ENCODE measurements at regions not wholly inside any gene's neighbourhood (a gene's known extent, or its start where the extent isn't known, plus 50 kb on each side); places are given as distances from the start of the nearest gene placed in this dataset.

DNA sequence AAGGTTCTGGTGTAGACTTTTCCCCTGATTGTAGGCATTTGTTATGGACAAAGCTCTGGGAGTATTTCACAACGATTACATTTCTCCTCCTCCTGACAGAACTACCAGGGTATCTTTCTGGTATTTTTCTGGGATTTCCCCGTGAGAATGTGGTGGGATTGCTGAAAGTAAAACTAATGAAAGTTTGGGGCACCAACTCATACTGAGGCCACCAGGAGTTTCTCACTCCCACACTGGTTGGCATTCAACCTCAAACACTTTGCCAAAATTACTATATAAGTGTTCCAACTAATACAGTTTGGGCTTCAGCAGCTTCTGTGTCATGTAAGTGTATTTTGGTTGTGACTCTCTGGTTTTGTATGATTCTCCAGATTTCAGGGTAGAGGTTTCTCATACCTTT is 855.1 kb downstream of the GLUD2 start:
- no peaks in the 10 kb centered on the region for H3K27me3 ChIP-seq (ENCODE audit: control insufficient read depth, insufficient read depth, low read length)
- no peaks in the 10 kb centered on the region for H3K36me3 ChIP-seq (ENCODE audit: control insufficient read depth, insufficient read depth, low read length)
- peaks cover 4% of the 10 kb centered on the region for H3K4me1 ChIP-seq (ENCODE audit: control insufficient read depth, insufficient read depth, low read length)
- no peaks in the 10 kb centered on the region for H3K9me3 ChIP-seq (ENCODE audit: control insufficient read depth, insufficient read depth, low read length)
- H3K9ac ChIP-seq (ENCODE audit: low read depth, low read length) = no peak overlapping the region
- H3K4me3 ChIP-seq (ENCODE audit: low read depth, low read length) = no peak overlapping the region

DNA sequence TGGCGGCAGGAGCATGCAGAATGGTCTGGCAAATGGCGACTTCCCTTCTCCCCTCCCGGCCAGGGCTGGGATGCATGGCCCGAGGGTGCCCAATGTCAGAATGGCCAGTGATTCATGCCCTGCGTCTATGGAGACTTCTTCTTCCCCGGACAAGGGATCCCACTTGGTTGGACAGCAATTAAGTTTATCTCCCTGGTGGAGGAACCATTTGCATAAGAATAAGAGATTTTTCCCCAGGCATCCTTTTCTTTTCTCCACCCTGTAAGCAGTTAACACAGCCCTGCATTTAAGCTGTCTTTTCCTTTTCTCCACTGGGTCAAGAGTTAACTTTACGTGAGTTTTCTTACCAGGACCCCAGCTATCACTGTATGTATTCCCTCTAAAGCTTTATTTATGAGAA is 856.6 kb downstream of the GLUD2 start:
- H3K4me3 ChIP-seq (ENCODE audit: low read depth, low read length) = no peak overlapping the region
- no peak overlapping the region for H3K9ac ChIP-seq (ENCODE audit: low read depth, low read length)
- no peaks in the 10 kb centered on the region for H3K36me3 ChIP-seq (ENCODE audit: control insufficient read depth, insufficient read depth, low read length)
- no peaks in the 10 kb centered on the region for H3K27me3 ChIP-seq (ENCODE audit: control insufficient read depth, insufficient read depth, low read length)
- peaks cover 4% of the 10 kb centered on the region for H3K4me1 ChIP-seq (ENCODE audit: control insufficient read depth, insufficient read depth, low read length)
- no peaks in the 10 kb centered on the region for H3K9me3 ChIP-seq (ENCODE audit: control insufficient read depth, insufficient read depth, low read length)

- Histone ChIP-seq H3K4me1 (ENCODE audit: control insufficient read depth, insufficient read depth, low read length) (no peaks in the 10 kb centered on the region), H3K9ac (ENCODE audit: low read depth, low read length) (no peak overlapping the region), H3K4me3 (ENCODE audit: low read depth, low read length) (no peak overlapping the region), H3K36me3 (ENCODE audit: control insufficient read depth, insufficient read depth, low read length) (no peaks in the 10 kb centered on the region), H3K9me3 (ENCODE audit: control insufficient read depth, insufficient read depth, low read length) (no peaks in the 10 kb centered on the region), H3K27me3 (ENCODE audit: control insufficient read depth, insufficient read depth, low read length) (no peaks in the 10 kb centered on the region)
These were observed 873.8 kb downstream of the GLUD2 start for GRCh38 chrX:121921258-121921657.

GRCh38 chrX:121931567-121931966 is 884.2 kb downstream of the GLUD2 start:
- no peaks in the 10 kb centered on the region for H3K36me3 ChIP-seq (ENCODE audit: control insufficient read depth, insufficient read depth, low read length)
- H3K4me1 ChIP-seq (ENCODE audit: control insufficient read depth, insufficient read depth, low read length) = no peaks in the 10 kb centered on the region
- no peaks in the 10 kb centered on the region for H3K27me3 ChIP-seq (ENCODE audit: control insufficient read depth, insufficient read depth, low read length)
- no peak overlapping the region for H3K4me3 ChIP-seq (ENCODE audit: low read depth, low read length)
- no peaks in the 10 kb centered on the region for H3K9me3 ChIP-seq (ENCODE audit: control insufficient read depth, insufficient read depth, low read length)
- no peak overlapping the region for H3K9ac ChIP-seq (ENCODE audit: low read depth, low read length)

DNA sequence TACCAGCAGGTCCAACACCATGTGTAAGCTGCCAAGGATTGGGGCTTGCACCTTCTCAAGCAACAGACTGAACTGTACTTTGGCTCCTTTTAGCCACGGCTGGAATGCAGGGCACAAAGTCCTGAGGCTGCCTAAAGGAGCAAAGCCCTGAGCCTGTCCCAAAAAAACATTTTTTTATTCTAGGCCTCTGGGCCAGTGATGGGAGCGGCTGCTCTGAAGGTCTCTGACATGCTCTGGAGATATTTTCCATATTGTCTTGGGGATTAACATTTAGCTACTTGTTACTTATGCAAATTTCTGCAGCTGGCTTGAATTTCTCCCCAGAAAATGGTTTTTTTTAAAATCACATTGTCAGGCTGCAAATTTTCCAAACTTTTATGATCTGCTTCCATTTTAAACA is 885.3 kb downstream of the GLUD2 start:
- no peaks in the 10 kb centered on the region for H3K27me3 ChIP-seq (ENCODE audit: control insufficient read depth, insufficient read depth, low read length)
- H3K4me1 ChIP-seq (ENCODE audit: control insufficient read depth, insufficient read depth, low read length) = no peaks in the 10 kb centered on the region
- H3K36me3 ChIP-seq (ENCODE audit: control insufficient read depth, insufficient read depth, low read length) = no peaks in the 10 kb centered on the region
- H3K9me3 ChIP-seq (ENCODE audit: control insufficient read depth, insufficient read depth, low read length) = no peaks in the 10 kb centered on the region
- no peak overlapping the region for H3K9ac ChIP-seq (ENCODE audit: low read depth, low read length)
- no peak overlapping the region for H3K4me3 ChIP-seq (ENCODE audit: low read depth, low read length)

- no peaks in the 10 kb centered on the region for H3K27me3 ChIP-seq (ENCODE audit: control insufficient read depth, insufficient read depth, low read length)
- no peak overlapping the region for H3K9ac ChIP-seq (ENCODE audit: low read depth, low read length)
- H3K4me1 ChIP-seq (ENCODE audit: control insufficient read depth, insufficient read depth, low read length) = no peaks in the 10 kb centered on the region
- no peaks in the 10 kb centered on the region for H3K9me3 ChIP-seq (ENCODE audit: control insufficient read depth, insufficient read depth, low read length)
- H3K4me3 ChIP-seq (ENCODE audit: low read depth, low read length) = no peak overlapping the region
- no peaks in the 10 kb centered on the region for H3K36me3 ChIP-seq (ENCODE audit: control insufficient read depth, insufficient read depth, low read length)
These were observed 901.8 kb downstream of the GLUD2 start for GRCh38 chrX:121949041-121949760.

GRCh38 chrX:121958886-121959285 is 911.5 kb downstream of the GLUD2 start:
- Histone ChIP-seq H3K4me1 (ENCODE audit: control insufficient read depth, insufficient read depth, low read length) (no peaks in the 10 kb centered on the region), H3K9me3 (ENCODE audit: control insufficient read depth, insufficient read depth, low read length) (no peaks in the 10 kb centered on the region), H3K27me3 (ENCODE audit: control insufficient read depth, insufficient read depth, low read length) (no peaks in the 10 kb centered on the region), H3K4me3 (ENCODE audit: low read depth, low read length) (no peak overlapping the region), H3K36me3 (ENCODE audit: control insufficient read depth, insufficient read depth, low read length) (no peaks in the 10 kb centered on the region), H3K9ac (ENCODE audit: low read depth, low read length) (no peak overlapping the region)

DNA sequence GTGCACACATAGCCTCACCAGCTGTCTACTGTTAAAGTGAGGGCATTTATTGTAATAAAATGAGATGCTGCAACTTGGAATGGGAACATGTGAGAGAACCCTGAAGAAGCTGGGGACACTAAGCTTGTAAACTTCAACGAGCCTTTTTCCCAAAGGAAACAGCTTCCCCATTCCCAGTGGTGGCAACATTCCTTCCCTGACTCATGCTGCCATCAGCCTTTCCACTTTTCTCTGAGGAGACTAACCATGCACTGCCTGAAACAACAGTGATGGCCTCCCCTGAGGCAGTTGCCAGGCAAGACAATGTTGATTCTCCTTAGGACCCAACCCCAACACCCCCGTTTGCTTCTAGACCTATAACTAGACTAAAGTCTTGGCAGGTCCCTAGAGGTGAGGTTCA is 928.3 kb downstream of the GLUD2 start:
- H3K9ac ChIP-seq (ENCODE audit: low read depth, low read length) = no peak overlapping the region
- no peaks in the 10 kb centered on the region for H3K4me1 ChIP-seq (ENCODE audit: control insufficient read depth, insufficient read depth, low read length)
- no peaks in the 10 kb centered on the region for H3K36me3 ChIP-seq (ENCODE audit: control insufficient read depth, insufficient read depth, low read length)
- no peaks in the 10 kb centered on the region for H3K27me3 ChIP-seq (ENCODE audit: control insufficient read depth, insufficient read depth, low read length)
- no peaks in the 10 kb centered on the region for H3K9me3 ChIP-seq (ENCODE audit: control insufficient read depth, insufficient read depth, low read length)
- no peak overlapping the region for H3K4me3 ChIP-seq (ENCODE audit: low read depth, low read length)

- Histone ChIP-seq H3K27me3 (ENCODE audit: control insufficient read depth, insufficient read depth, low read length) (no peaks in the 10 kb centered on the region), H3K4me3 (ENCODE audit: low read depth, low read length) (no peak overlapping the region), H3K36me3 (ENCODE audit: control insufficient read depth, insufficient read depth, low read length) (no peaks in the 10 kb centered on the region)
These were observed 939.8 kb downstream of the GLUD2 start for GRCh38 chrX:121987163-121987562.

GRCh38 chrX:121987835-121988234 is 940.4 kb downstream of the GLUD2 start:
- H3K4me1 ChIP-seq (ENCODE audit: control insufficient read depth, insufficient read depth, low read length) = no peaks in the 10 kb centered on the region
- H3K9ac ChIP-seq (ENCODE audit: low read depth, low read length) = no peak overlapping the region
- no peak overlapping the region for H3K4me3 ChIP-seq (ENCODE audit: low read depth, low read length)
- no peaks in the 10 kb centered on the region for H3K9me3 ChIP-seq (ENCODE audit: control insufficient read depth, insufficient read depth, low read length)
- H3K27me3 ChIP-seq (ENCODE audit: control insufficient read depth, insufficient read depth, low read length) = no peaks in the 10 kb centered on the region
- no peaks in the 10 kb centered on the region for H3K36me3 ChIP-seq (ENCODE audit: control insufficient read depth, insufficient read depth, low read length)

More at GRCh38 chrX:121987163-121987562, 939.8 kb downstream of the GLUD2 start:
- no peak overlapping the region for H3K9ac ChIP-seq (ENCODE audit: low read depth, low read length)
- H3K4me1 ChIP-seq (ENCODE audit: control insufficient read depth, insufficient read depth, low read length) = no peaks in the 10 kb centered on the region
- H3K9me3 ChIP-seq (ENCODE audit: control insufficient read depth, insufficient read depth, low read length) = no peaks in the 10 kb centered on the region

DNA sequence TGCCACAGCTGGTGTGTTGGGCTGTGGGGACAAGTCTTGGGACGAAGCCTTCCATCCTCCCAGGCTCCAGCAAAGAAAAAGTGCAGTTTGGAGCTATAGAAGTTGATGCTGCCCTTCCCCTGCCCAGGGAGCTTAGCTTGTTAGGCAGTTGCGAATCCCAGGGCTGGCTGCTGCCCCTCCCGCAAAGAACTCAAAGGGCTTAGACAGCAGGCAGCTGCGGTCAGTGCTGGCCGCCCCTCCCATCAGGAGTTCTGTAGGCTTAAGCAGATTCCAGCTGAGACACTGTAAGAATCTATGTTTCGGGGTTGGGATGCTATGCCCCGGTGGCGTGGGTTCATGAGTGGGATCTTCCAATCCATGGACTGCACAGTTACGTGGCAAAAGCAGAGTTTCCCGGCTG is 956.7 kb downstream of the GLUD2 start:
- Histone ChIP-seq H3K4me1 (ENCODE audit: control insufficient read depth, insufficient read depth, low read length) (no peaks in the 10 kb centered on the region), H3K36me3 (ENCODE audit: control insufficient read depth, insufficient read depth, low read length) (no peaks in the 10 kb centered on the region), H3K4me3 (ENCODE audit: low read depth, low read length) (no peak overlapping the region), H3K9me3 (ENCODE audit: control insufficient read depth, insufficient read depth, low read length) (no peaks in the 10 kb centered on the region), H3K27me3 (ENCODE audit: control insufficient read depth, insufficient read depth, low read length) (no peaks in the 10 kb centered on the region), H3K9ac (ENCODE audit: low read depth, low read length) (no peak overlapping the region)

- no peak overlapping the region for H3K4me3 ChIP-seq (ENCODE audit: low read depth, low read length)
- no peak overlapping the region for H3K9ac ChIP-seq (ENCODE audit: low read depth, low read length)
- H3K4me1 ChIP-seq (ENCODE audit: control insufficient read depth, insufficient read depth, low read length) = no peaks in the 10 kb centered on the region
- no peaks in the 10 kb centered on the region for H3K27me3 ChIP-seq (ENCODE audit: control insufficient read depth, insufficient read depth, low read length)
- no peaks in the 10 kb centered on the region for H3K9me3 ChIP-seq (ENCODE audit: control insufficient read depth, insufficient read depth, low read length)
- no peaks in the 10 kb centered on the region for H3K36me3 ChIP-seq (ENCODE audit: control insufficient read depth, insufficient read depth, low read length)
These were observed 979.3 kb downstream of the GLUD2 start for GRCh38 chrX:122026665-122027064.
